ENCODE measurements at regions not wholly inside any gene's neighbourhood (a gene's known extent, or its start where the extent isn't known, plus 50 kb on each side); places are given as distances from the start of the nearest gene placed in this dataset.
"Not testable (repeated sequence)": the region's sequence is repeated elsewhere in the genome, so short reads cannot be mapped to it uniquely, and the experiment has no call there.

DNA sequence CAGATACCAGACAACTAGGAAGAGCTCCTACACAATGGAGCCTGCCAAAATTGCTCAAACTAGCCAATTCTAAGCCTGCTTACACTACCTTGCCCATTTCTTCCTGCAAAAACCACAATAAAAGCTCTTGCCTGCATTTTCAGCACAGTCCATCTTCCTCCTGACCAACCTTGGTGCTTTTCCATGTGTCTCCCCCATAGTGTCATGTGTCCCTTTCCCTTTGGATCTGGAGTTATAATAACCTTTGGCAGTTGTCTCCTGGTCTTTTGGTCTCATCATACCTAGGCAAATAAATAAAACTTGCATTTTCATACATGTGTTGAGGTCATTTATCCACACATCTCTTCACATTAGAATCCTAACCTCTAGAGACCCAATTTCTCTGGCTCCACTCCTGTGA, 203.1 kb upstream of the TRPC4 start:
- no peaks in the 10 kb centered on the region for H3F3A ChIP-seq (ENCODE audit: insufficient read depth, low read length)
- no peak overlapping the region for H2AFZ ChIP-seq (ENCODE audit: low read length)
- no peak overlapping the region for H3K4me3 ChIP-seq (ENCODE audit: low read depth, low read length, poor library complexity, severe bottlenecking)
- H3K27me3 ChIP-seq (ENCODE audit: insufficient read depth, low read length): no peaks in the 10 kb centered on the region
- H3K79me2 ChIP-seq (ENCODE audit: insufficient read depth, low read length): no peaks in the 10 kb centered on the region
- no peaks in the 10 kb centered on the region for H3K9me3 ChIP-seq (ENCODE audit: low read length)
- H3K9me2 ChIP-seq (ENCODE audit: low read depth, low read length): no peaks in the 10 kb centered on the region
- H3K4me2 ChIP-seq (ENCODE audit: low read length): no peak overlapping the region
- no peaks in the 10 kb centered on the region for H3K4me1 ChIP-seq (ENCODE audit: insufficient read depth, low read length, severe bottlenecking)
- H4K20me1 ChIP-seq (ENCODE audit: insufficient read depth, low read length): no peaks in the 10 kb centered on the region
- TF ChIP-seq, protein P1, sequence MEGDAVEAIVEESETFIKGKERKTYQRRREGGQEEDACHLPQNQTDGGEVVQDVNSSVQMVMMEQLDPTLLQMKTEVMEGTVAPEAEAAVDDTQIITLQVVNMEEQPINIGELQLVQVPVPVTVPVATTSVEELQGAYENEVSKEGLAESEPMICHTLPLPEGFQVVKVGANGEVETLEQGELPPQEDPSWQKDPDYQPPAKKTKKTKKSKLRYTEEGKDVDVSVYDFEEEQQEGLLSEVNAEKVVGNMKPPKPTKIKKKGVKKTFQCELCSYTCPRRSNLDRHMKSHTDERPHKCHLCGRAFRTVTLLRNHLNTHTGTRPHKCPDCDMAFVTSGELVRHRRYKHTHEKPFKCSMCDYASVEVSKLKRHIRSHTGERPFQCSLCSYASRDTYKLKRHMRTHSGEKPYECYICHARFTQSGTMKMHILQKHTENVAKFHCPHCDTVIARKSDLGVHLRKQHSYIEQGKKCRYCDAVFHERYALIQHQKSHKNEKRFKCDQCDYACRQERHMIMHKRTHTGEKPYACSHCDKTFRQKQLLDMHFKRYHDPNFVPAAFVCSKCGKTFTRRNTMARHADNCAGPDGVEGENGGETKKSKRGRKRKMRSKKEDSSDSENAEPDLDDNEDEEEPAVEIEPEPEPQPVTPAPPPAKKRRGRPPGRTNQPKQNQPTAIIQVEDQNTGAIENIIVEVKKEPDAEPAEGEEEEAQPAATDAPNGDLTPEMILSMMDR (IDR thresholded peaks at IDR 0.05; ENCODE audit: low read length): no peak
- TF ChIP-seq EZH2 (IDR thresholded peaks at IDR 0.05; ENCODE audit: borderline replicate concordance, low read length): no peak
- H3K27ac ChIP-seq (ENCODE audit: low read depth, low read length, poor library complexity, severe bottlenecking): no peak overlapping the region
- H3K9ac ChIP-seq (ENCODE audit: low read length): no peak overlapping the region
- H3K36me3 ChIP-seq (ENCODE audit: insufficient read depth, low read length): no peaks in the 10 kb centered on the region

DNA sequence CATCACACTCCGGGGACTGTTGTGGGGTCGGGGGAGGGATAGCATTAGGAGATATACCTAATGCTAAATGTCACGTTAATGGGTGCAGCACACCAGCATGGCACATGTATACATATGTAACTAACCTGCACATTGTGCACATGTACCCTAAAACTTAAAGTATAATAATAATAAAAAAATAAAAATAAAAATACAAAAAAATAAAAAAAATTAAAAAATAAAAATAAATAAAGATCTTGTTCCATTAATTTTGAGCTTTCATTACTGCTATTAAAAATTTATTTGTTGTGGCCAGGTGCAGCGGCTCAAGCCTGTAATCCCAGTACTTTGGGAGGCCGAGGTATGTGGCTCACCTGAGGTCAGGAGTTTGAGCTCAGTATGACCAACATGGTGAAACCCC, 201.8 kb upstream of the TRPC4 start:
- H3K9me3 ChIP-seq (ENCODE audit: low read length); H3K27ac ChIP-seq (ENCODE audit: low read depth, low read length, poor library complexity, severe bottlenecking); H3K36me3 ChIP-seq (ENCODE audit: insufficient read depth, low read length); H3K9me2 ChIP-seq (ENCODE audit: low read depth, low read length); H3K4me3 ChIP-seq (ENCODE audit: low read depth, low read length, poor library complexity, severe bottlenecking); H3K9ac ChIP-seq (ENCODE audit: low read length); H4K20me1 ChIP-seq (ENCODE audit: insufficient read depth, low read length); H2AFZ ChIP-seq (ENCODE audit: low read length); H3F3A ChIP-seq (ENCODE audit: insufficient read depth, low read length); H3K4me1 ChIP-seq (ENCODE audit: insufficient read depth, low read length, severe bottlenecking); H3K4me2 ChIP-seq (ENCODE audit: low read length); H3K27me3 ChIP-seq (ENCODE audit: insufficient read depth, low read length); H3K79me2 ChIP-seq (ENCODE audit: insufficient read depth, low read length): not testable (repeated sequence)

DNA sequence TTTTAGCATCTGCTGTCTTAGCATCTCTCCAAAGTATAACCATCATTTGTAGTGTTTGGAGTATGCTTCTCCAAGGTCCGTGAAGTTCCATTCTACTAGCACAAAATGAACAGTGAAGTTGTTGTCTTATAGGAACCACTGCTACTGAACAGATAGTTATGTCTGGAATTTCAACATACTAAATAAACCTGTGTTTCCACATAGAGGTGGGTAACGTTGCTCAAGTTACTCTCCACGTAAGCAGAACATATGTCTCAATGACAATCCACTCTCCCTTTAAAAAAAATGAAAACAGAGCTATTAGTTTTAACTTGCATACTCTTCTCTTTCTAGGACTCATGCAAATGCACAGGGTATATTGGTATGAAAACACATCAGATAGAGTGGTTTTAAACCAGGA, 184.3 kb upstream of the TRPC4 start:
- Histone ChIP-seq H3K9ac (ENCODE audit: low read length) (no peak overlapping the region), H3K4me2 (ENCODE audit: low read length) (no peak overlapping the region), H3K9me3 (ENCODE audit: low read length) (no peaks in the 10 kb centered on the region), H3K4me1 (ENCODE audit: insufficient read depth, low read length, severe bottlenecking) (no peaks in the 10 kb centered on the region), H3K9me2 (ENCODE audit: low read depth, low read length) (no peaks in the 10 kb centered on the region), H3F3A (ENCODE audit: insufficient read depth, low read length) (no peaks in the 10 kb centered on the region), H2AFZ (ENCODE audit: low read length) (no peak overlapping the region), H3K36me3 (ENCODE audit: insufficient read depth, low read length) (no peaks in the 10 kb centered on the region), H3K27me3 (ENCODE audit: insufficient read depth, low read length) (no peaks in the 10 kb centered on the region), H3K79me2 (ENCODE audit: insufficient read depth, low read length) (no peaks in the 10 kb centered on the region), H4K20me1 (ENCODE audit: insufficient read depth, low read length) (no peaks in the 10 kb centered on the region), H3K27ac (ENCODE audit: low read depth, low read length, poor library complexity, severe bottlenecking) (no peak overlapping the region), H3K4me3 (ENCODE audit: low read depth, low read length, poor library complexity, severe bottlenecking) (no peak overlapping the region)
- TF ChIP-seq, protein P1 (IDR thresholded peaks at IDR 0.05; ENCODE audit: low read length): no peak
- TF ChIP-seq EZH2 (IDR thresholded peaks at IDR 0.05; ENCODE audit: borderline replicate concordance, low read length): no peak

DNA sequence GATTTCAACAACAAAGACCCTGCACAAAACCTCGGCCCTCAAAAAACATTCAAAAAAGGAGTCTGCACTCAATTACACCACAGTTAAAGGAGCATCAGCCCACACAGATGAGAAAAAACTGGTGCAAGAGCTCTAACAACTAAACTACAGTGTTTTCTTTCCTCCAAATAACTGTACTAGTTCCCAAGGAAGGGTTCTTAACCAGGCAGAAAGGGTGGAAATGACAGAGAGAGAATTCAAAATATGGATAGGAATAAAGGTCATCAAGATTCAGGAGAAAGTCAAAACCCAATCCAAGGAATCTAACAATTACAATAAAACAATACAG, 176.4 kb upstream of the TRPC4 start:
- no peaks in the 10 kb centered on the region for H3K9me3 ChIP-seq (ENCODE audit: low read length)
- no peak overlapping the region for H3K27ac ChIP-seq (ENCODE audit: low read depth, low read length, poor library complexity, severe bottlenecking)
- no peaks in the 10 kb centered on the region for H3K4me1 ChIP-seq (ENCODE audit: insufficient read depth, low read length, severe bottlenecking)
- no peak overlapping the region for H3K4me3 ChIP-seq (ENCODE audit: low read depth, low read length, poor library complexity, severe bottlenecking)
- no peak overlapping the region for H2AFZ ChIP-seq (ENCODE audit: low read length)
- no peaks in the 10 kb centered on the region for H4K20me1 ChIP-seq (ENCODE audit: insufficient read depth, low read length)
- H3F3A ChIP-seq (ENCODE audit: insufficient read depth, low read length): no peaks in the 10 kb centered on the region
- H3K27me3 ChIP-seq (ENCODE audit: insufficient read depth, low read length): no peaks in the 10 kb centered on the region
- H3K79me2 ChIP-seq (ENCODE audit: insufficient read depth, low read length): no peaks in the 10 kb centered on the region
- no peak overlapping the region for H3K4me2 ChIP-seq (ENCODE audit: low read length)
- TF ChIP-seq, protein P1 (IDR thresholded peaks at IDR 0.05; ENCODE audit: low read length): no peak
- TF ChIP-seq EZH2 (IDR thresholded peaks at IDR 0.05; ENCODE audit: borderline replicate concordance, low read length): no peak
- no peaks in the 10 kb centered on the region for H3K36me3 ChIP-seq (ENCODE audit: insufficient read depth, low read length)
- no peak overlapping the region for H3K9ac ChIP-seq (ENCODE audit: low read length)
- no peaks in the 10 kb centered on the region for H3K9me2 ChIP-seq (ENCODE audit: low read depth, low read length)

Data from OCI-LY1 (cell line).